ENCODE measurements at regions not wholly inside any gene's neighbourhood (a gene's known extent, or its start where the extent isn't known, plus 50 kb on each side); places are given as distances from the start of the nearest gene placed in this dataset.
"Not testable (repeated sequence)": the region's sequence is repeated elsewhere in the genome, so short reads cannot be mapped to it uniquely, and the experiment has no call there.

DNA sequence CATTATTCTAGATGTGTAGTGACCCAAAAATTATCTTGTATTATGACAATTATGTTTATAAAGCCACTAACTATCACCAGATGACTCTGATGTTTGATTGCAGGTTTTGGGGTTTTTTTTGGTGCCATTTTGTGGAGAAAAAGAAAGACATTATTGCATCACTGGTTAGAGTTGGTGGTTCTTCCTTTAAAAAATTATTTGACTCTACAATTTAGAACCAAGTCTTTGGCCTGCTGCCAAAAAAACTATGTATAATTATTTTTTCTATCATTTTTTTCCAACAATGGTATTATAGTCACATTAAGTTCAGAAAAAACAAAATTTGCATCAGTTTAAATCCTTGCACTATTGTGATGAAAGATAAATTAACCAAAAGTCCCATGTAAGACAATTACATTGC, 258.6 kb upstream of the GRM7 start:
- no peak for DNase-seq (ENCODE audit: low read depth in 4 of 4, low spot score in 3 of 4)

DNA sequence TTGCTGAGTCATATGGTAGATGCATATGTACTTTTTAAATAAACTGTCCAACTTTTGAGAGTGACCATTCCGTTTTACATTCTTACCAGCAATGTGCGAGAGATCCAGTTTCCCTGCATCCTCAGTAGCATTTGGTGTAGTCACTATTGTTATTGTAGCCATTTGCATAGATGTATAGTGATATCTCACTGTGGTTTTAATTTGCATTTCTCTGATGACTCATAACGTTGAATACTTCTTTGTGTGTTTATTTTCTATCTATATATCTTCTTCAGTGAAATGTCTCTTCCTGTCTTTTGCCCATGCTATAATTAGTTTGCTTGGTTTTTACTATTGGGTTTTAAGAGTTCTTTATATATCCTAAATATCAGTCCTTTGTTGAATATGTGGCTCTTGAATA, 255.7 kb upstream of the GRM7 start:
- DNase-seq (ENCODE audit: low read depth in 4 of 4, low spot score in 3 of 4): no peak

DNA sequence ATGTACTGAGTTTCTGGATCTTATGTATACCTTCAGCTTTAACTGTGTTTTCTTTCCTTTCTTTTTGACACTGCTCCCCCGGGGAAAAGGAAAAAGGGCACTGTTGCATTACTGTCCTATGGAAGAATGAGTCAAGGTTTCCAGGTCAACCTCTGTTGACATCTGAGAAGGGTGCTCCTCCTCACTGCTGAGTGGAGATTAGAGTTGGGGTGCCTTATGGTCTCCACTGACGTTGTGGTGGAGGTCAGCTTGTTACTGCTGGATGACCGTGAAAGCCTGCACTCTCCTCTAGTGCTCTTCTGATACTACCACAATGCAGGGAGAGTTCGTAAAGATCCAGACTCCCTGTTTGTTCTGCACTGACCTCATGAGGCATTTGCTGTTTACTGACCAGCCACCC, 252.1 kb upstream of the GRM7 start:
- no peak for DNase-seq (ENCODE audit: low read depth in 4 of 4, low spot score in 3 of 4)

DNA sequence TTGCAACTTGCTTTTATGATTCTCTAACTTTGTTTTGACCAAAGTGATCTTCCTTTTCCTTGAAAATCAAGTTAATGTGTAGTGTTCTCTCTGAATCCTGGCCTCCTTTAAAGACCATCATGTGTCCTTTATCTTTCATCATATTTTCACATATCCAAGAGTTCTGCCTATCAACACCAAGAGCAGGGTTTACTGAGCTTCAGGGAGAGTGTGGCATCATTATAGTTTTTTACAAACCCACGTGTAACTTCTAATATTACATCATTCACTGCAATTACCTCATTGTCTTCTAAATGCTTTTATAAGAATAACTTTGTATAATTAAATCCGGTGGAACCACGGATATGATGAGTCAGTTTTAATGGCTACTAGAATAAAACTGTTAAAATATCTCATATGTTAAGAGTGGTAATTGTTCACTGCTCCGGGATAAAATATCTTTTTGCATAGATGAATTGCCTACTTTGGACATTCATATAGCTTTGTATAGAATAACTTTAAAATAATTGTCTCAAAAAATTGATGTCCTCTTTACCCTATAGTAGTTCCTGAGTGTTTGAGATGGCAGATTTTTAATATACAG, 248.8 kb upstream of the GRM7 start:
- DNase-seq (ENCODE audit: low read depth in 4 of 4, low spot score in 3 of 4): no peak

DNA sequence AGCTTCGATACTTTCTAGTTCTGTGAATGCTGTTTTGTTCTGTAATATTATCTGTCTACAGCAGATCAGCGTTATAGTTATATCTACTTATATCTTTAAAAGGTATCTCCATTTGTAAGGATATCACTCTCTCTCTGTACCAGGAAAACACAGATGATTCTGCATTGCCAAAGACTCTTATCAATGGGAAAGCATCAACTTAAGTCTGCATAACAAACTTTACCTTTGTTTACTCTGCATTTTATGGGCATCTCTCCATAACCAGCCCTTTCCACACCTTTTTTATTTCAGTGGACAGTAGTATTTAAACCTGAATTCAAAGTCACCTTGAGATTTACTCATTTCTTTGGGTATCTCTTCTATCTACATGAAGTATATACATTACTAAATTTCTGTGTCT, 238.7 kb upstream of the GRM7 start:
- DNase-seq (ENCODE audit: low read depth in 4 of 4, low spot score in 3 of 4): no peak

DNA sequence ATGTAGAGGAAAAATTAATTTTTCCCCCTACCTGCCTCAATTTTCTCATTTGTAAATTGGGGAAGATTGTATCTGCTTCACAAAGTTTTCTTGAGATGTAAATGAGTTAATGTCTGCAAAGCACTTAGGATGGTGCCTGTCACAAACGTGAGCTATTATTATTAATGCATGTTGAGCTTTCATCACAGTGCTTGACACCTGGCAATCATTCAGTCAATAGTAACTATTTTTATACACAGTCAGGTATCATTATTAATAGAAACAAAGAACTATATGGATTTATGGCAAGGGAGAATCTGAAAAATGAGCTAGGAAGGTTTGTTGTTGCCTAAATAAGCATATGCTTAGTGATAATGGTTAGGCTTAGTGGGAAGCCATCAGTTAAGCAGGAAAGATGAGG, 238.2 kb upstream of the GRM7 start:
- no peak for DNase-seq (ENCODE audit: low read depth in 4 of 4, low spot score in 3 of 4)

GRCh38 chr3:6631376-6631775, 229.5 kb upstream of the GRM7 start:
- DNase-seq (ENCODE audit: low read depth in 4 of 4, low spot score in 3 of 4): no peak

DNA sequence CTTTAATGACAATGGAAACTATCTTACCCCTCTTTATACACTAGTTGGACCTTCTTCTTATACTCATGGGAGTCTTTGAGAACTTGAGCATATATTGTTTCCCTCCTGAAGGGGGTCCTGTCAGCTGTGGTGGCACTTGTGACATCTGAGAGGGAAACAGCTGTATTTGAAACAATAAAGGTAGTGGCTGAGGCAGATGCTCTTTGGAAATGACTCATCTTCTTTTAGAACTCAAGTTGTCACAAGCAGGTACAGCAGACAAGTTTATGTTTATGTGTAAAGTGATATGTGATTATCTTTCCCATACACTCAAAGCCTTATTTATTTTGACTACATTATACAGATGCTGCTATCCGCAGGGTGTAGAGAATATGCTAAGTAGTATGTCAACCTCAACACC, 220.0 kb upstream of the GRM7 start:
- DNase-seq (ENCODE audit: low read depth in 4 of 4, low spot score in 3 of 4): no peak

GRCh38 chr3:6644070-6644929, 216.6 kb upstream of the GRM7 start:
- no peak for DNase-seq (ENCODE audit: low read depth in 4 of 4, low spot score in 3 of 4)

DNA sequence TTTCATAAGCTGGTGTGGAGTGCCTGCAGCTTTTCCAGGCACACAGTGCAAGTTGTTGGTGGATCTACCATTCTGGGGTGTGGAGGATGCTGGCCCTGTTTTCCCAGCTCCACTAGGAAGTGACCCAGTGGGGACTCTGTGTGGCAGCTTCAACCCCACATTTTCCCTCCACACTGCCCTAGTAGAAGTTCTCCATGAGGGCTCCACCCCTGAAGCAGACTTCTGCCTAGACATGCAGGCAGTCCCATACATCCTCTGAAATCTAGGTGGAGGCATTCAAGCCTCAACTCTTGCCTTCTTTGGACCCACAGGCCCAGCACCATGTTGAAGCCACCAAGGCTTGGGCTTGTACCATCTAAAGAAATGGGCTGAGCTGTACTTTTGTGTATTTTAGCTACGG, 206.2 kb upstream of the GRM7 start:
- DNase-seq (ENCODE audit: low read depth in 4 of 4, low spot score in 3 of 4): no peak

GRCh38 chr3:6655275-6655674, 205.6 kb upstream of the GRM7 start:
- no peak for DNase-seq (ENCODE audit: low read depth in 4 of 4, low spot score in 3 of 4)

DNA sequence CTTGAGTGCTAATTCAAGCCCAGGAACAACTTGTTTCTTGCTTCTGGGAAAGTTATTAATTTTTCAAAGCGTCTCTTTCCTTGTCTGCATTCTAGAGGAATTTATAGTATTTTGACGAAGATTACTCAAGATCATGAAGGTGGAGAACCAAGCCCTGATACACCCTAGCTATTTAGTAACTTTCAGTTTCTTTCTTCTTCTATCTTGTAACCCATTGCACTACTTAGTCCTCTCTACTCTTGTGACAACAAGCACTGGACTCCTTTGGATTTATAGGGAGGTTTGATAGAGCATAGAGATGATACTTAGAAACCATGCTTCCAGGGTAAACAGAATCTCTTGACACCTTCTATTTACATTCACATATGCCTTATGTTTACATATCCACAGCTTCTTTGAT, 203.3 kb upstream of the GRM7 start:
- no peak for DNase-seq (ENCODE audit: low read depth in 4 of 4, low spot score in 3 of 4)

GRCh38 chr3:6667354-6667753, 193.6 kb upstream of the GRM7 start:
- no peak for DNase-seq (ENCODE audit: low read depth in 4 of 4, low spot score in 3 of 4)

DNA sequence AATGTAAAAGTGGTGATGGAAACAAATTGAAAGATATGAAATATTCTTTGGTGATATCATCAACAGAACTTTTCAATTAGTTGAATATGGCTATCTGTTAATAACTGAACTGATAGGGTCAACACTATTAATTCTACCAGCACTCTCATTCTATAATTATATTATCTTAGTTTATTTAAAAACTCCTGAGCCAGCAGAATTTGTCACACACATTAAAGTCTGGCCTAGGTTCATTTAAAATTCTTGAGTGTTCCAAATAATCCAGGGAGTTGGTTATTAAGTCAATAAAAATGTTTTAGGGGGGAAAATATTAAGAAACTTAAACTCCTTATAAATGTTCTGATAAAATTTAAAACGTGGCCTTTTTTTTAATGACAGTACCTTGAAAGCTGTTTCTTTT, 189.6 kb upstream of the GRM7 start:
- no peak for DNase-seq (ENCODE audit: low read depth in 4 of 4, low spot score in 3 of 4)

DNA sequence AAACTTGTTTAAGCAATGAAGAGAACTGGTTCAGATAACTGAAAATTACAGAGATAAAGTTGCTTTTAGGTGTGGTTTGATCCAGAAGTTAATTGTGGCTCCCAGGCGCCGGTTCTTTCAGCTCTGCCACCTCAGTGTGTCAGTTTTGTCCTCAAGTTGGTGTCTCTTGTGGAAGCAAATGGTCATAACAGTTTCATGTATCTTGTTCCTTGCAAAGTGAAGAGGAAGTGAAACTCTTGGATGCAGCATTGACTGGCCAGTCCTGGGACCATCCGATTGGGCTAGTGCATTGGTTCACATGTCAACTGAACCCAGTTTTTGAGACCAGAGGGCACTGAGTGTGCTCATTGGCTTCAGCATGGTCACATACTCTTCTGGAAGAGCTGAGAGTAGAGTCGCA, 181.4 kb upstream of the GRM7 start:
- no peak for DNase-seq (ENCODE audit: low read depth in 4 of 4, low spot score in 3 of 4)

GRCh38 chr3:6680119-6680806, 180.7 kb upstream of the GRM7 start:
- DNase-seq (ENCODE audit: low read depth in 4 of 4, low spot score in 3 of 4): no peak

DNA sequence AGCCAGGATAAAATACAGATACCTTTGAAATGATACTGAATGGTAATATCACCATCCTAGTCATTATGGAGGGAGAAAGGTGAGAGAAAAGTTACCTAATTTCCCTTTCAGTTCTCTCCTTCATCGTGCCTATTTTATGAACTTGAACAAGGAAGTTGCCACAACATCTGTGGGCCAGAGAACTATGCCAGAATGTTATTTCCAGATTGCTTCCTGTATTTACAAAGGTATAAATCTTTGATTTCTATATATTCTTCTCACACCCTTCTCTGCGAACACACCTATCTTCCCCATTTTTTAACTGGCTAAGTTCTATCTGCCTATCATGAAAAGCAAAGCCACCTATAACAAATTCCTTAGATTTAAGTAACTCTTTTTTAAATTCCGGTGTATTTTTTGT, 163.6 kb upstream of the GRM7 start:
- DNase-seq (ENCODE audit: low read depth in 4 of 4, low spot score in 3 of 4): no peak

GRCh38 chr3:6697722-6698121, 163.2 kb upstream of the GRM7 start:
- no peak for DNase-seq (ENCODE audit: low read depth in 4 of 4, low spot score in 3 of 4)

DNA sequence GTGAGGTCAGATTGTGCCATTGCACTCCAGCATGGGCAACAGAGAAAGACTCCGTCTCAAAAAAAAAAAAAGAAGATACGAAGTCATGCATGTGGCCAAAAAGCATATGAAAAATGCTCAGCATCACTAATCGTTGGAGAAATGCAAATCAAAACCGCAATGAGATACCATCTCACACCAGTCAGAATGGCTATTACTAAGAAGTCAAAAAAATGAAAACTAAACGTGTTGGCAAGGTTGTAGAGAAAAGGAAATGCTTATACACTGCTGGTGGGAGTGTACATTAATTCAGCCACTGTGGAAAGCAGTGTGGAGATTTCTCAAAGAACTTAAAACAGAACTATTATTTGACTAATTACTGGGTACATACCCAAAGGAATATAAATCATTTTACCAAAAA, 156.1 kb upstream of the GRM7 start:
- not testable (repeated sequence) for DNase-seq (ENCODE audit: low read depth in 4 of 4, low spot score in 3 of 4)

DNA sequence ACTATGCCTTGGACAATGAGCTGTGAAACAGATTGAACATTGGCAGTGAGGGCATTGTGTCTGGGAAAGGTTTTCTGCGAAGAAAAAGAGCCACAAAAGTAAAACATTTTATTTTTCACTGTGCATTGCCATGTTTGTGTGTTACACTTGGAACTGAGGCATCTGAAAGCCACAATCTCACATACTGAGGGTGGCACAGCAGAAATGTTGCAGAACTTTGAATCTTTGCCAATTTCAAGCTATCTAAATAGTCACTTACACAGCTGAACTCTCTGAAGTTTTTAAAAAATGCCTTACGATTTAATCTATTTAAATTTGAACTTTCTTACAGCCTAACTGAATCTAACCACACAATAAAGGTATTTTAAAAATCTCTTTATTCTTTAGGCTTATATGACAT, 154.1 kb upstream of the GRM7 start:
- DNase-seq (ENCODE audit: low read depth in 4 of 4, low spot score in 3 of 4): no peak

GRCh38 chr3:6709178-6709577, 151.7 kb upstream of the GRM7 start:
- DNase-seq (ENCODE audit: low read depth in 4 of 4, low spot score in 3 of 4): no peak

GRCh38 chr3:6714962-6715361, 146.0 kb upstream of the GRM7 start:
- DNase-seq (ENCODE audit: low read depth in 4 of 4, low spot score in 3 of 4): no peak
